A549 (cell line): ENCODE measurements at regions not wholly inside any gene's neighbourhood (a gene's known extent, or its start where the extent isn't known, plus 50 kb on each side); places are given as distances from the start of the nearest gene placed in this dataset.

Experiments
- ATAC-seq, 2 experiments: fragments of 200-7000 bp in 1 of 2; fragments of >200 bp in 1 of 2; cut with Nextera tagmentation in 1 of 2; cut with Tn5 transposase in 1 of 2; 3 replicates each; pipeline versions ENCODE4 v1.8.0 to v1.9.1; 2018 to 2020; ENCODE audit warnings: mild to moderate bottlenecking in 1 of 2, moderate library complexity in 1 of 2
- CTCF ChIA-PET: fragments of 300-600 bp; sonication (Branson Sonifier 250); formaldehyde crosslinking; extraction: SDS; loops from one replicate; lab custom pipeline; 2021; ENCODE audit warnings: antibody characterized with exemption, inconsistent platforms; lab: Yijun Ruan, JAX
- POLR2A ChIA-PET: fragments of 350-600 bp; formaldehyde crosslinking; extraction: SDS; loops from one replicate; lab custom pipeline; 2021; ENCODE audit warnings: antibody characterized with exemption, inconsistent platforms; lab: Yijun Ruan, JAX
- DNase-seq, 2 experiments: peaks; one replicate each; pipeline versions ENCODE4 v3.0.0 to v3.0.0-alpha.2; 2011 to 2016; ENCODE audit warnings: low read depth in 1 of 2, low spot score in 1 of 2
- FAIRE-seq: peaks from 2 replicates; lab custom pipeline; 2011; peaks lifted over from hg19 to GRCh38; lab: Jason Lieb, UNC
- H3K27ac ChIP-seq, 2 experiments: fragments of >200 bp; sonication (Bioruptor Twin); formaldehyde crosslinking; 3 replicates each; pipeline ENCODE4 v1.5.1; 2016 to 2017
- H3K4me1 ChIP-seq: fragments of >200 bp; sonication (Bioruptor Twin); formaldehyde crosslinking; 3 replicates; pipeline ENCODE4 v1.6.1; 2016
- H3K4me2 ChIP-seq: fragments of >200 bp; sonication (Bioruptor Twin); formaldehyde crosslinking; 3 replicates; pipeline ENCODE4 v1.6.1; 2016
- H3K4me3 ChIP-seq: fragments of >200 bp; sonication (Bioruptor Twin); formaldehyde crosslinking; 3 replicates; pipeline ENCODE4 v1.5.1; 2016
- H3K9me3 ChIP-seq: fragments of >200 bp; sonication (Bioruptor Twin); formaldehyde crosslinking; 3 replicates; pipeline ENCODE4 v1.6.1; 2016
- BHLHE40 ChIP-seq: IDR thresholded peaks from 2 replicates; pipeline ENCODE4 v1.6.1; 2012; ENCODE audit warnings: low read depth, low read length, inconsistent platforms
- CBX2 ChIP-seq: fragments of 200-600 bp; sonication (generic); IDR thresholded peaks from 2 replicates; pipeline ENCODE4 v1.6.1; 2016; ENCODE audit warnings: low read depth, mild to moderate bottlenecking, borderline replicate concordance
- CEBPB ChIP-seq, 2 experiments: fragments of >200 bp in 1 of 2; sonication (Bioruptor Twin) in 1 of 2; formaldehyde crosslinking in 1 of 2; IDR thresholded peaks; 2 replicates each; pipeline ENCODE4 v1.6.1; 2012 to 2016
- CHD2 ChIP-seq: fragments of 150-350 bp; IDR thresholded peaks from 2 replicates; pipeline ENCODE4 v1.6.1; 2014; ENCODE audit warnings: low read length; ENCODE audit not compliant: partially characterized antibody
- EP300 ChIP-seq, 2 experiments: fragments of >200 bp; sonication (Bioruptor Twin); formaldehyde crosslinking; IDR thresholded peaks; 2 replicates in 1 of 2; 3 replicates in 1 of 2; pipeline ENCODE4 v1.6.1; 2016 to 2017
- FOSL2 ChIP-seq, 2 experiments: fragments of 450-650 bp in 1 of 2; fragments of >200 bp in 1 of 2; sonication (Bioruptor Twin) in 1 of 2; formaldehyde crosslinking; IDR thresholded peaks; 2 replicates each; pipeline versions ENCODE4 v1.5.0 to v1.6.1; 2016 to 2020; ENCODE audit warnings: mild to moderate bottlenecking in 1 of 2, moderate library complexity in 1 of 2
- GATA3 ChIP-seq: IDR thresholded peaks from 2 replicates; pipeline ENCODE4 v1.6.1; 2012; ENCODE audit warnings: borderline replicate concordance
- HDAC2 ChIP-seq: fragments of 200-600 bp; sonication (generic); IDR thresholded peaks from 2 replicates; pipeline ENCODE4 v1.6.1; 2016
- HOXB5 ChIP-seq: fragments of 250-450 bp; sonication (Bioruptor Pico); IDR thresholded peaks from 2 replicates; pipeline ENCODE4 v1.5.0; 2020; ENCODE audit warnings: mild to moderate bottlenecking, moderate library complexity
- JUNB ChIP-seq: fragments of >200 bp; sonication (Bioruptor Twin); formaldehyde crosslinking; IDR thresholded peaks from 2 replicates; pipeline ENCODE4 v1.6.1; 2016
- KDM1A ChIP-seq: fragments of 200-600 bp; sonication (generic); IDR thresholded peaks from 2 replicates; pipeline ENCODE4 v1.6.1; 2016; ENCODE audit warnings: low read depth, mild to moderate bottlenecking
- MAFK ChIP-seq: fragments of 450-650 bp; IDR thresholded peaks from 2 replicates; pipeline ENCODE4 v1.6.1; 2014; ENCODE audit not compliant: partially characterized antibody
- NFE2L2 ChIP-seq: fragments of 150-350 bp; conservative IDR thresholded peaks from 2 replicates; pipeline ENCODE4 v1.6.1; 2014; ENCODE audit warnings: low read length
- RAD21 ChIP-seq, 2 experiments: fragments of >200 bp in 1 of 2; sonication (Bioruptor Twin) in 1 of 2; formaldehyde crosslinking in 1 of 2; IDR thresholded peaks in 1 of 2; conservative IDR thresholded peaks in 1 of 2; 2 replicates in 1 of 2; 3 replicates in 1 of 2; pipeline ENCODE4 v1.6.1; 2012 to 2018; ENCODE audit warnings: inconsistent platforms in 1 of 2
- RNF2 ChIP-seq: fragments of 200-600 bp; sonication (generic); IDR thresholded peaks from 2 replicates; pipeline ENCODE4 v1.6.1; 2016; ENCODE audit warnings: low read depth, mild to moderate bottlenecking, antibody characterized with exemption, moderate library complexity, borderline replicate concordance
- SMC3 ChIP-seq: fragments of >200 bp; sonication (Bioruptor Twin); formaldehyde crosslinking; IDR thresholded peaks from 3 replicates; pipeline ENCODE4 v1.6.1; 2018; ENCODE audit warnings: inconsistent platforms
- SREBF2 ChIP-seq: fragments of 450-650 bp; IDR thresholded peaks from 2 replicates; pipeline ENCODE4 v1.6.1; 2014; ENCODE audit warnings: mild to moderate bottlenecking, moderate library complexity
- ZNF302 ChIP-seq: fragments of 250-450 bp; sonication (Bioruptor Pico); IDR thresholded peaks from 2 replicates; pipeline ENCODE4 v1.9.0; 2021; ENCODE audit warnings: inconsistent platforms, mild to moderate bottlenecking, moderate library complexity
- ZSCAN20 ChIP-seq: fragments of 250-450 bp; sonication (Bioruptor Pico); IDR thresholded peaks from 2 replicates; pipeline ENCODE4 v1.8.0; 2022; ENCODE audit warnings: mild to moderate bottlenecking, moderate library complexity
- WGBS: methylation state at CpG from one replicate; pipeline ENCODE4 v1.1.6; 2017; ENCODE audit errors: missing lambda C conversion rate; 5-methylcytosine and 5-hydroxymethylcytosine counted together
- TF ChIP-seq, protein P1 (sequence below): fragments of >200 bp; sonication (Bioruptor Twin); formaldehyde crosslinking; IDR thresholded peaks from 3 replicates; pipeline ENCODE4 v1.5.1; 2016
- TF ChIP-seq, protein P2 (sequence below): fragments of 250-450 bp; sonication (Bioruptor Pico); IDR thresholded peaks from 2 replicates; pipeline ENCODE4 v1.5.0; 2020; ENCODE audit warnings: low read depth, mild to moderate bottlenecking, moderate library complexity
- TF ChIP-seq, protein P3 (sequence below): fragments of >200 bp; sonication (Bioruptor Twin); formaldehyde crosslinking; IDR thresholded peaks from 3 replicates; pipeline ENCODE4 v1.6.1; 2016
- TF ChIP-seq, protein P4 (sequence below): fragments of 150-350 bp; IDR thresholded peaks from 2 replicates; pipeline ENCODE4 v1.6.1; 2014; ENCODE audit warnings: low read depth, mild to moderate bottlenecking, low read length
- TF ChIP-seq, protein P5 (sequence below): IDR thresholded peaks from 2 replicates; pipeline ENCODE4 v1.6.1; 2012; ENCODE audit warnings: low read depth, borderline replicate concordance

DNA sequence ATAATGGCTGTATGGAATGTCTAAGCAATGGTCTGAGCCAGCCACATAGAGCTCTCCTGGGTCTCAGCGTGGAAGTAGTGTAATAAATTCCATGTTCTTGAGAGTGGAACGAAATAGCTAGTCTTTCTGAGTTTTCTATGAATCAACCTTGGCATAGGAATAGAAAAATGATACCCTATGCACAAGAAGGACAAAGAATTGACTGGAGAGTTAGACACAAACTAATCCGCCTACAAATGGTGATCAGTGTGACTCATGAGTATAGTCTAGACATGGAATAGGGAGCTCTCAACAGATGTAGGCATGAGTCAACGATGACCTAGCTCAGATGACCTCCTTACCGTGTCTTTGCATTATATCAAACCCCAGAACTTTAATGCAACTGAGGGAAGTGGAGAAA, 256.8 kb upstream of the GRIN3A start:
- FAIRE-seq (no peak), DNase-seq (peak; percentile 2 to 62), ATAC-seq (peak; percentile 87 to 89)
- Histone ChIP-seq H3K4me2 (no peak overlapping the region), H3K9me3 (no peaks in the 10 kb centered on the region), H3K4me3 (no peak overlapping the region), H3K27ac (peak overlapping the region; percentile 45 to 63; a peak in 3 of 6 replicates), H3K4me1 (no peaks in the 10 kb centered on the region)
- TF ChIP-seq BHLHE40 (no peak), FOSL2 (IDR thresholded peaks at IDR 0.05) (no peak), FOSL2 (CRISPR knock-in tag; IDR thresholded peaks at IDR 0.05) (0 out of 2 replicates have a peak, but pooled peaks have one; percentile 33)
- CTCF ChIA-PET, result no interaction called here
- POLR2A ChIA-PET, result no interaction called here
- 1% methylated on average over 5 of the region's 5 CpGs for WGBS

DNA sequence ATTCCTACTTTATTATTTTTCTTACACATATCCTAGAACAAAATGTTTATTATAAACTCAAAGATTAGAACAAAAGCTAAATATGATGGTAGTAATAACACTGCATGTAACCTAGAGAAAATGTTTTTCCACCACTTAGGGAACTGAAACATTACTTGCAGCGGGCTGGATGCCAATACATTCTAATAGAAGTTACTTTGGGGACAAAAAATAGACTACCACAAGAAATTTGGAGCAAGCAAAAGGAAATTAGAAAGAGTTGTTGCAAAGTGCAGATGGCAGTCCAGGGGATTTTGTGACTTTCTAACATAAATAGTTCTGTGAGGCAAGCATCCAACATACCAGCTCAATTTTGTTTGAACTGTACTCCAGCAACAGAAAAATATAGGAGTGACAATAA, 255.3 kb upstream of the GRIN3A start:
- Histone ChIP-seq H3K9me3 (no peaks in the 10 kb centered on the region), H3K4me1 (no peaks in the 10 kb centered on the region), H3K4me2 (no peak overlapping the region), H3K4me3 (no peak overlapping the region), H3K27ac (no peak overlapping the region)
- WGBS, result 9% methylated on average over 1 of the region's 1 CpG
- CTCF ChIA-PET, result interaction anchor here (0.8 to 1.2 kb wide), 2 partner anchors 14 to 169 kb away, joined by 3 to 6 read pairs; no protein-coding TSS in a partner anchor
- POLR2A ChIA-PET, result no interaction called here
- no peak for FAIRE-seq
- TF ChIP-seq HDAC2 (no peak), BHLHE40 (no peak), NFE2L2 (no peak), CHD2 (no peak), EP300 (IDR thresholded peaks at IDR 0.05) (no peak), HOXB5 (CRISPR knock-in tag) (no peak), ZNF302 (CRISPR knock-in tag) (no peak), KDM1A (no peak), SMC3 (no peak), SREBF2 (no peak), ZSCAN20 (CRISPR knock-in tag) (no peak), MAFK (no peak), CBX2 (no peak), RNF2 (no peak)
- ATAC-seq, result no peak
- no peak for DNase-seq

DNA sequence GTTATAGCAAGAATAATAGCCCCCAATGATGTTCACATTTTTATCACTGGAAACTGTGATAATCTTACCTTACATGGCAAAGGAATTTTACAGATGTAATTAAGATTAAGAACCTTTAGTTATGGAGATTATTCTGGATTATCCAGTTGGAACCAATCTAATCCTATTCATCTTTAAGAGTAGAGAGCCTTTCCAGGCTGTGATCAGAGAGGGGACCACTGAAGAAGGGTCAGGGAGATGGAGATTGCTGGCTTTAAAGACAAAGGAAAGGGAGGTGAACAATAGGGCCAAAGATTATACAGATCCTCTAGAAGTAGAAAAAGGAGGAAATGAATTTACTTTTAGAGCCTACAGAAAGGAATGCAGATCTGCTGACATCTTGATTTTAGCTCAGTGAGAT, 253.5 kb upstream of the GRIN3A start:
- H3K9me3 ChIP-seq, result no peaks in the 10 kb centered on the region
- no peak for FAIRE-seq
- H3K27ac ChIP-seq, result no peak overlapping the region
- CTCF ChIA-PET, result no interaction called here
- POLR2A ChIA-PET, result no interaction called here
- no peak for ATAC-seq
- no peak overlapping the region for H3K4me2 ChIP-seq
- H3K4me1 ChIP-seq, result no peaks in the 10 kb centered on the region
- H3K4me3 ChIP-seq, result no peak overlapping the region
- TF ChIP-seq MAFK, result peak; percentile 16
- no peak for TF ChIP-seq CEBPB (IDR thresholded peaks at IDR 0.05)
- DNase-seq, result no peak

DNA sequence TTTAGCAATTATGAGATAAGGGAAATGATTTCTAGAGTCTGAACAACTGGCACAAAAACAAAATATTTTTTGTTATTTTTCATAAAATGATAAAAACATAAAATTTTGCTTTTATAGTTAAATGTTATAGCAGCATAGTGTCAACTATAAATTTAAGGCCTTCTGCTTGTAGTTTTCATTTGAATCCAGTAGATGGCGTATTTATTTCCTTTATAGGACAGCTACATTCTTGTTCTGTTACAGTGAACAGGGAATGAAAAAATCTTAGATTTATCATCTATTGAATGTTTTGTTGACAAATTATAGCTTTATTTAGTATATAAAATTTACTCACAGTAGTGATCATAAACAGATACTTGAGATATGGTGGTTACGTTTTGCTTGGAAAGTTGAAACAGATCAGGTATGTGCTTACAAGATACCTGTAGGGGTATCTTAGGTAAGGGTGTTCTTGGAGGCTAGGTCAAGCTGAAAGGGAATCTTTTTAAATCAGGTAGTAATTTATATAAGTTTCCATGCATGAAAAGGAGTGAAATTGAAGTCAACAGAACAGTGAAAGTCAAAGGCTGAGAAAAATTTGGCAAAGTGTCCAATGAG, 239.3 kb upstream of the GRIN3A start:
- Histone ChIP-seq H3K4me1 (no peaks in the 10 kb centered on the region), H3K4me2 (no peak overlapping the region), H3K4me3 (no peak overlapping the region), H3K9me3 (no peaks in the 10 kb centered on the region), H3K27ac (no peak overlapping the region)
- DNase-seq, result peak in 1 of 2 experiments; percentile 20
- TF ChIP-seq ZNF302 (CRISPR knock-in tag) (no peak), HOXB5 (CRISPR knock-in tag) (no peak), ZSCAN20 (CRISPR knock-in tag) (no peak), KDM1A (no peak), GATA3 (no peak), JUNB (no peak), RAD21 (conservative IDR thresholded peaks at IDR 0.05 in 1 of 2, IDR thresholded peaks at IDR 0.05 in 1 of 2) (peak; percentile 53), SMC3 (peak; percentile 52)
- TF ChIP-seq, protein P1, sequence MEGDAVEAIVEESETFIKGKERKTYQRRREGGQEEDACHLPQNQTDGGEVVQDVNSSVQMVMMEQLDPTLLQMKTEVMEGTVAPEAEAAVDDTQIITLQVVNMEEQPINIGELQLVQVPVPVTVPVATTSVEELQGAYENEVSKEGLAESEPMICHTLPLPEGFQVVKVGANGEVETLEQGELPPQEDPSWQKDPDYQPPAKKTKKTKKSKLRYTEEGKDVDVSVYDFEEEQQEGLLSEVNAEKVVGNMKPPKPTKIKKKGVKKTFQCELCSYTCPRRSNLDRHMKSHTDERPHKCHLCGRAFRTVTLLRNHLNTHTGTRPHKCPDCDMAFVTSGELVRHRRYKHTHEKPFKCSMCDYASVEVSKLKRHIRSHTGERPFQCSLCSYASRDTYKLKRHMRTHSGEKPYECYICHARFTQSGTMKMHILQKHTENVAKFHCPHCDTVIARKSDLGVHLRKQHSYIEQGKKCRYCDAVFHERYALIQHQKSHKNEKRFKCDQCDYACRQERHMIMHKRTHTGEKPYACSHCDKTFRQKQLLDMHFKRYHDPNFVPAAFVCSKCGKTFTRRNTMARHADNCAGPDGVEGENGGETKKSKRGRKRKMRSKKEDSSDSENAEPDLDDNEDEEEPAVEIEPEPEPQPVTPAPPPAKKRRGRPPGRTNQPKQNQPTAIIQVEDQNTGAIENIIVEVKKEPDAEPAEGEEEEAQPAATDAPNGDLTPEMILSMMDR, result peak; percentile 42; the same call in 2 of the 3 replicates
- TF ChIP-seq, protein P2, sequence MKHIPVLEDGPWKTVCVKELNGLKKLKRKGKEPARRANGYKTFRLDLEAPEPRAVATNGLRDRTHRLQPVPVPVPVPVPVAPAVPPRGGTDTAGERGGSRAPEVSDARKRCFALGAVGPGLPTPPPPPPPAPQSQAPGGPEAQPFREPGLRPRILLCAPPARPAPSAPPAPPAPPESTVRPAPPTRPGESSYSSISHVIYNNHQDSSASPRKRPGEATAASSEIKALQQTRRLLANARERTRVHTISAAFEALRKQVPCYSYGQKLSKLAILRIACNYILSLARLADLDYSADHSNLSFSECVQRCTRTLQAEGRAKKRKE, result no peak
- TF ChIP-seq, protein P3, sequence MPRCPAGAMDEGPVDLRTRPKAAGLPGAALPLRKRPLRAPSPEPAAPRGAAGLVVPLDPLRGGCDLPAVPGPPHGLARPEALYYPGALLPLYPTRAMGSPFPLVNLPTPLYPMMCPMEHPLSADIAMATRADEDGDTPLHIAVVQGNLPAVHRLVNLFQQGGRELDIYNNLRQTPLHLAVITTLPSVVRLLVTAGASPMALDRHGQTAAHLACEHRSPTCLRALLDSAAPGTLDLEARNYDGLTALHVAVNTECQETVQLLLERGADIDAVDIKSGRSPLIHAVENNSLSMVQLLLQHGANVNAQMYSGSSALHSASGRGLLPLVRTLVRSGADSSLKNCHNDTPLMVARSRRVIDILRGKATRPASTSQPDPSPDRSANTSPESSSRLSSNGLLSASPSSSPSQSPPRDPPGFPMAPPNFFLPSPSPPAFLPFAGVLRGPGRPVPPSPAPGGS, result no peak
- TF ChIP-seq, protein P4, sequence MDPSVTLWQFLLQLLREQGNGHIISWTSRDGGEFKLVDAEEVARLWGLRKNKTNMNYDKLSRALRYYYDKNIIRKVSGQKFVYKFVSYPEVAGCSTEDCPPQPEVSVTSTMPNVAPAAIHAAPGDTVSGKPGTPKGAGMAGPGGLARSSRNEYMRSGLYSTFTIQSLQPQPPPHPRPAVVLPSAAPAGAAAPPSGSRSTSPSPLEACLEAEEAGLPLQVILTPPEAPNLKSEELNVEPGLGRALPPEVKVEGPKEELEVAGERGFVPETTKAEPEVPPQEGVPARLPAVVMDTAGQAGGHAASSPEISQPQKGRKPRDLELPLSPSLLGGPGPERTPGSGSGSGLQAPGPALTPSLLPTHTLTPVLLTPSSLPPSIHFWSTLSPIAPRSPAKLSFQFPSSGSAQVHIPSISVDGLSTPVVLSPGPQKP, result no peak
- TF ChIP-seq, protein P5, sequence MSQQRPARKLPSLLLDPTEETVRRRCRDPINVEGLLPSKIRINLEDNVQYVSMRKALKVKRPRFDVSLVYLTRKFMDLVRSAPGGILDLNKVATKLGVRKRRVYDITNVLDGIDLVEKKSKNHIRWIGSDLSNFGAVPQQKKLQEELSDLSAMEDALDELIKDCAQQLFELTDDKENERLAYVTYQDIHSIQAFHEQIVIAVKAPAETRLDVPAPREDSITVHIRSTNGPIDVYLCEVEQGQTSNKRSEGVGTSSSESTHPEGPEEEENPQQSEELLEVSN, result no peak
- 0% methylated on average over 2 of the region's 2 CpGs for whole genome bisulfite sequencing
- ChIA-PET POLR2A (no interaction called here), CTCF (interaction anchor here (1.0 kb wide), 2 partner anchors 13 to 19 kb away, joined by 3 to 4 read pairs; no protein-coding TSS in a partner anchor)
- FAIRE-seq, result no peak
- ATAC-seq, result peak in 1 of 2 experiments; percentile 81; a peak in 3 of 6 replicates
